H1 (cell line): ENCODE measurements at regions not wholly inside any gene's neighbourhood (a gene's known extent, or its start where the extent isn't known, plus 50 kb on each side); places are given as distances from the start of the nearest gene placed in this dataset.

ENCODE experiments used
- CTCF ChIA-PET: fragments of 300-600 bp; sonication (Branson Sonifier 250); formaldehyde crosslinking; loops from one replicate; lab custom pipeline; 2021; ENCODE audit not compliant: partially characterized antibody; lab: Charles Lee
- POLR2A ChIA-PET: fragments of 300-600 bp; sonication (Branson Sonifier 250); formaldehyde crosslinking; loops from one replicate; lab custom pipeline; 2021; ENCODE audit warnings: inconsistent platforms; ENCODE audit not compliant: partially characterized antibody; lab: Charles Lee
- DNase-seq, 2 experiments: peaks; one replicate each; pipeline versions ENCODE4 v3.0.0 to v3.0.0-alpha.2; 2010 to 2022; ENCODE audit warnings: low spot score in 2 of 2, low read depth in 1 of 2, mixed read lengths in 1 of 2
- FAIRE-seq: peaks from 2 replicates; lab custom pipeline; 2011; peaks lifted over from hg19 to GRCh38; lab: Jason Lieb, UNC
- H2AFZ ChIP-seq: 2 replicates; pipeline ENCODE4 v1.8.1; 2012; ENCODE audit warnings: low read length, inconsistent platforms
- H2AK5ac ChIP-seq: 2 replicates; pipeline ENCODE4 v1.6.1; 2013; ENCODE audit warnings: low read depth, low read length
- H2BK120ac ChIP-seq: replicated peaks from 2 replicates; pipeline ENCODE3; 2013; ENCODE audit warnings: low read depth, low read length, inconsistent platforms
- H2BK12ac ChIP-seq: 2 replicates; pipeline ENCODE4 v1.6.1; 2013; ENCODE audit warnings: low read depth, low read length
- H2BK15ac ChIP-seq: 2 replicates; pipeline ENCODE4 v1.6.1; 2013; ENCODE audit warnings: low read length
- H2BK20ac ChIP-seq: 2 replicates; pipeline ENCODE4 v1.6.1; 2013; ENCODE audit warnings: low read length
- H2BK5ac ChIP-seq: 2 replicates; pipeline ENCODE4 v1.6.1; 2013; ENCODE audit warnings: low read depth, low read length
- H3K14ac ChIP-seq: 2 replicates; pipeline ENCODE4 v1.6.1; 2013; ENCODE audit warnings: inconsistent platforms; ENCODE audit not compliant: insufficient read length
- H3K18ac ChIP-seq: 2 replicates; pipeline ENCODE4 v1.6.1; 2013; ENCODE audit warnings: low read length; ENCODE audit errors: extremely low read depth
- H3K23ac ChIP-seq: 2 replicates; pipeline ENCODE4 v1.6.1; 2013; ENCODE audit warnings: inconsistent platforms; ENCODE audit not compliant: insufficient read length
- H3K23me2 ChIP-seq: 2 replicates; pipeline ENCODE4 v1.6.1; 2013; ENCODE audit warnings: low read depth, low read length
- H3K27ac ChIP-seq: 2 replicates; pipeline ENCODE4 v1.6.1; 2011; ENCODE audit warnings: low read depth, low read length, inconsistent platforms
- H3K27me3 ChIP-seq, 4 experiments: replicated peaks in 1 of 4; 1 replicate in 1 of 4; 2 replicates in 3 of 4; pipeline versions ENCODE4 v1.6.1 to v1.8.1; 2011 to 2013; ENCODE audit warnings: low read length in 3 of 4, mild to moderate bottlenecking in 3 of 4, inconsistent platforms in 2 of 4, mixed read lengths in 2 of 4, moderate library complexity in 1 of 4; ENCODE audit not compliant: control insufficient read depth in 3 of 4, insufficient read depth in 3 of 4; ENCODE audit errors: extremely low read depth in 1 of 4
- H3K36me3 ChIP-seq, 4 experiments: 2 replicates each; pipeline versions ENCODE4 v1.6.1 to v1.8.1; 2011 to 2013; ENCODE audit warnings: mild to moderate bottlenecking in 4 of 4, low read length in 3 of 4, moderate library complexity in 2 of 4, control low read depth in 1 of 4, inconsistent platforms in 1 of 4; ENCODE audit not compliant: insufficient read depth in 4 of 4, control insufficient read depth in 2 of 4
- H3K4ac ChIP-seq: replicated peaks from 2 replicates; pipeline ENCODE3; 2013; ENCODE audit warnings: low read length, low read depth, mixed read lengths, inconsistent platforms; ENCODE audit not compliant: insufficient read length
- H3K4me1 ChIP-seq, 4 experiments: replicated peaks in 1 of 4; 1 replicate in 1 of 4; 2 replicates in 3 of 4; pipeline versions ENCODE4 v1.6.1 to v1.8.1; 2011 to 2013; ENCODE audit warnings: low read length in 3 of 4, inconsistent platforms in 2 of 4, mixed read lengths in 1 of 4; ENCODE audit not compliant: insufficient read depth in 4 of 4, control insufficient read depth in 3 of 4
- H3K4me2 ChIP-seq, 2 experiments: 2 replicates each; pipeline versions ENCODE4 v1.6.1 to v1.8.1; 2011 to 2013; ENCODE audit warnings: low read depth in 2 of 2, low read length in 2 of 2, control low read depth in 1 of 2, inconsistent platforms in 1 of 2, mild to moderate bottlenecking in 1 of 2; ENCODE audit not compliant: insufficient read depth in 1 of 2
- H3K4me3 ChIP-seq, 4 experiments: fragments of 200-600, 300-600 bp in 1 of 4; sonication (generic), shearing (Covaris generic), sonication (Bioruptor Twin) in 1 of 4; 2 replicates each; pipeline versions ENCODE4 v1.5.1 to v1.8.1; 2011 to 2016; ENCODE audit warnings: low read length in 4 of 4, low read depth in 3 of 4, control low read depth in 2 of 4, inconsistent platforms in 2 of 4, mild to moderate bottlenecking in 2 of 4, mixed read lengths in 1 of 4, moderate library complexity in 1 of 4; ENCODE audit not compliant: insufficient read depth in 2 of 4; ENCODE audit errors: extremely low read depth in 1 of 4
- H3K56ac ChIP-seq: replicated peaks from 2 replicates; pipeline ENCODE3; 2013; ENCODE audit warnings: low read depth, mild to moderate bottlenecking, mixed read lengths, low read length, inconsistent platforms; ENCODE audit not compliant: insufficient read length
- H3K79me1 ChIP-seq: 2 replicates; pipeline ENCODE4 v1.6.1; 2013; ENCODE audit warnings: low read depth, low read length, control low read depth
- H3K79me2 ChIP-seq, 2 experiments: 2 replicates each; pipeline versions ENCODE4 v1.6.1 to v1.8.1; 2012 to 2013; ENCODE audit warnings: low read length in 2 of 2, mild to moderate bottlenecking in 2 of 2, inconsistent platforms in 1 of 2; ENCODE audit not compliant: insufficient read depth in 2 of 2, control insufficient read depth in 1 of 2
- H3K9ac ChIP-seq, 4 experiments: replicated peaks in 1 of 4; 1 replicate in 1 of 4; 2 replicates in 3 of 4; pipeline versions ENCODE4 v1.6.1 to v1.8.1; 2011 to 2013; ENCODE audit warnings: low read depth in 3 of 4, low read length in 3 of 4, control low read depth in 2 of 4, mild to moderate bottlenecking in 2 of 4, moderate library complexity in 2 of 4, inconsistent platforms in 1 of 4; ENCODE audit errors: extremely low read depth in 1 of 4
- H3K9me3 ChIP-seq, 2 experiments: 2 replicates each; pipeline versions ENCODE4 v1.6.1 to v1.8.1; 2012 to 2013; ENCODE audit warnings: mild to moderate bottlenecking in 2 of 2, moderate library complexity in 2 of 2, control low read depth in 1 of 2, inconsistent platforms in 1 of 2, low read depth in 1 of 2, low read length in 1 of 2, mixed read lengths in 1 of 2; ENCODE audit not compliant: insufficient read depth in 2 of 2
- H4K20me1 ChIP-seq, 2 experiments: replicated peaks in 1 of 2; 2 replicates each; pipeline versions ENCODE3 to v1.8.1; 2011 to 2013; ENCODE audit warnings: inconsistent platforms in 2 of 2, low read length in 2 of 2, mild to moderate bottlenecking in 1 of 2; ENCODE audit not compliant: insufficient read depth in 2 of 2, control insufficient read depth in 1 of 2
- H4K5ac ChIP-seq: 2 replicates; pipeline ENCODE4 v1.6.1; 2013; ENCODE audit warnings: low read length, low read depth, mixed read lengths, inconsistent platforms; ENCODE audit not compliant: insufficient read length
- H4K8ac ChIP-seq: 2 replicates; pipeline ENCODE4 v1.8.0; 2013; ENCODE audit warnings: mild to moderate bottlenecking, moderate library complexity, low read length, inconsistent platforms; ENCODE audit not compliant: insufficient read depth; ENCODE audit errors: extremely low read depth
- H4K91ac ChIP-seq: replicated peaks from 2 replicates; pipeline ENCODE3; 2013; ENCODE audit warnings: low read length, mixed read lengths, inconsistent platforms; ENCODE audit not compliant: insufficient read length
- BRCA1 ChIP-seq: IDR thresholded peaks from 2 replicates; pipeline ENCODE4 v1.6.1; 2012; ENCODE audit warnings: low read depth, low read length, improper control_type of control experiment
- CBX8 ChIP-seq: fragments of 300-800, 300-1000 bp; sonication (generic); IDR thresholded peaks from 2 replicates; pipeline ENCODE4 v1.7.1; 2016; ENCODE audit warnings: low read depth, low read length, borderline replicate concordance
- JUN ChIP-seq: IDR thresholded peaks from 2 replicates; pipeline ENCODE4 v1.6.1; 2011; ENCODE audit warnings: low read depth, mild to moderate bottlenecking, improper control_type of control experiment, low read length
- JUND ChIP-seq: IDR thresholded peaks from 2 replicates; pipeline ENCODE4 v1.6.1; 2011; ENCODE audit warnings: mild to moderate bottlenecking, improper control_type of control experiment, low read length
- KDM4A ChIP-seq: IDR thresholded peaks from one replicate; pipeline ENCODE4 v1.7.1; 2012; ENCODE audit warnings: low read depth, mild to moderate bottlenecking, moderate library complexity, low read length, inconsistent platforms; ENCODE audit not compliant: severe bottlenecking
- NANOG ChIP-seq: IDR thresholded peaks from 2 replicates; pipeline ENCODE4 v1.6.1; 2011; ENCODE audit warnings: low read length, low read depth, mild to moderate bottlenecking, inconsistent platforms; ENCODE audit not compliant: insufficient read depth, poor library complexity, severe bottlenecking
- NRF1 ChIP-seq: IDR thresholded peaks from 2 replicates; pipeline ENCODE4 v1.6.1; 2011; ENCODE audit warnings: mild to moderate bottlenecking, low read depth, low read length, improper control_type of control experiment
- PHF8 ChIP-seq: fragments of 200-600 bp; sonication (generic); conservative IDR thresholded peaks from 2 replicates; pipeline ENCODE4 v1.7.1; 2012; ENCODE audit warnings: low read depth, mild to moderate bottlenecking, inconsistent platforms, low read length, moderate library complexity
- POLR2A ChIP-seq, 2 experiments: IDR thresholded peaks; 1 replicate in 1 of 2; 2 replicates in 1 of 2; pipeline ENCODE4 v1.6.1; 2011; ENCODE audit warnings: low read depth in 2 of 2, low read length in 2 of 2, mild to moderate bottlenecking in 2 of 2; ENCODE audit errors: control extremely low read depth in 1 of 2
- SAP30 ChIP-seq: fragments of 300-600 bp; sonication (generic); IDR thresholded peaks from 2 replicates; pipeline ENCODE4 v1.7.1; 2012; ENCODE audit warnings: low read length, moderate library complexity, mild to moderate bottlenecking, inconsistent platforms; ENCODE audit not compliant: insufficient read depth, insufficient replicate concordance
- SIX5 ChIP-seq: IDR thresholded peaks from 2 replicates; pipeline ENCODE4 v1.6.1; 2011; ENCODE audit warnings: mild to moderate bottlenecking, low read depth, low read length
- TAF1 ChIP-seq: IDR thresholded peaks from 2 replicates; pipeline ENCODE4 v1.6.1; 2011; ENCODE audit warnings: mild to moderate bottlenecking, low read depth, low read length
- TBP ChIP-seq: IDR thresholded peaks from 2 replicates; pipeline ENCODE4 v1.6.1; 2011; ENCODE audit warnings: low read depth, low read length, improper control_type of control experiment
- WGBS, 2 experiments: shearing (Covaris generic) in 1 of 2; methylation state at CpG; one replicate each; pipeline versions ENCODE4 v1.1.6 to v1.1.7; 2013 to 2015; ENCODE audit warnings: low lambda C conversion rate in 2 of 2, mixed read lengths in 2 of 2, inconsistent platforms in 1 of 2, low coverage in 1 of 2, missing lambda C conversion rate in 1 of 2; ENCODE audit not compliant: insufficient replicate concordance in 2 of 2, insufficient coverage in 1 of 2, insufficient read length in 1 of 2; ENCODE audit errors: extremely low coverage in 1 of 2, missing lambda C conversion rate in 1 of 2; 5-methylcytosine and 5-hydroxymethylcytosine counted together

- Histone ChIP-seq H3K4me1 (peaks cover 0 to 7% (median 1%) of the 10 kb centered on the region in 4 experiments; a peak in 4 of 7 replicates), H3K27me3 (no peaks in the 10 kb centered on the region), H3K9me3 (no peaks in the 10 kb centered on the region), H4K91ac (no peak overlapping the region), H3K14ac (no peak overlapping the region), H2BK20ac (no peak overlapping the region), H2AFZ (no peak overlapping the region), H3K18ac (no peak overlapping the region), H3K4me3 (no peak overlapping the region), H3K79me2 (no peaks in the 10 kb centered on the region), H4K5ac (no peak overlapping the region), H3K4ac (no peak overlapping the region), H3K79me1 (no peaks in the 10 kb centered on the region), H2BK120ac (no peak overlapping the region), H4K20me1 (no peaks in the 10 kb centered on the region), H2BK12ac (no peak overlapping the region), H2BK5ac (no peak overlapping the region), H3K27ac (no peak overlapping the region), H3K36me3 (no peaks in the 10 kb centered on the region), H4K8ac (no peak overlapping the region), H3K4me2 (no peak overlapping the region), H3K23me2 (no peaks in the 10 kb centered on the region), H2BK15ac (no peak overlapping the region), H2AK5ac (no peak overlapping the region), H3K23ac (no peak overlapping the region), H3K9ac (no peak overlapping the region), H3K56ac (no peak overlapping the region)
- no peak for TF ChIP-seq CBX8
- TF ChIP-seq SIX5: no peak
- no peak for TF ChIP-seq NRF1
- TF ChIP-seq BRCA1: no peak
- no peak for TF ChIP-seq SAP30
- TF ChIP-seq POLR2A (IDR thresholded peaks at IDR 0.05; ENCODE audit: control extremely low read depth in 1 of 2, low read depth in 2 of 2, low read length in 2 of 2): no peak
- TF ChIP-seq TBP: no peak
- TF ChIP-seq KDM4A: no peak
- TF ChIP-seq JUN: no peak
- no peak for TF ChIP-seq TAF1
- no peak for TF ChIP-seq PHF8
- TF ChIP-seq NANOG: no peak
- no peak for TF ChIP-seq JUND
- DNase-seq (no peak), FAIRE-seq (no peak)
- POLR2A ChIA-PET: no interaction called here
- CTCF ChIA-PET: interaction anchor here (0.9 to 2.4 kb wide), 17 partner anchors 9 to 371 kb away, joined by 3 to 11 read pairs (median 5); no protein-coding TSS in a partner anchor
- 89% methylated on average over 3 of the region's 3 CpGs; no CpG with 5 or more reads in 1 of the 2 experiments for WGBS, 2 experiments
Observed at GRCh38 chr3:64400706-64401105, 175.4 kb upstream of the PRICKLE2 start.
